IMR-90 (cell line): ENCODE measurements at regions not wholly inside any gene's neighbourhood (a gene's known extent, or its start where the extent isn't known, plus 50 kb on each side); places are given as distances from the start of the nearest gene placed in this dataset.

Experiments used
- ATAC-seq: fragments of 200-7000 bp; cut with Tn5 transposase; 2 replicates; pipeline ENCODE4 v1.9.1; 2020; ENCODE audit warnings: low read depth, mild to moderate bottlenecking, moderate library complexity
- BruUV-seq: library from RNA; stranded (reverse); fragments of 400-500 nt; replicated peaks from 2 replicates; lab custom pipeline; 2021; lab: Mats Ljungman, UMichigan
- CTCF ChIA-PET: fragments of 300-600 bp; formaldehyde crosslinking; extraction: SDS; loops from one replicate; lab custom pipeline; 2021; ENCODE audit warnings: antibody characterized with exemption; lab: Yijun Ruan, JAX
- POLR2A ChIA-PET: fragments of 300-600 bp; sonication (Branson Sonifier 250); formaldehyde crosslinking; loops from one replicate; lab custom pipeline; 2022; ENCODE audit warnings: antibody characterized with exemption; ENCODE audit not compliant: unreplicated experiment; lab: Charles Lee
- DNase-seq: peaks from one replicate; pipeline ENCODE4 v3.0.0; 2013
- H2AFZ ChIP-seq: replicated peaks from 2 replicates; pipeline ENCODE3; 2013; ENCODE audit warnings: low read length, mild to moderate bottlenecking; ENCODE audit not compliant: poor library complexity
- H2AK5ac ChIP-seq: 2 replicates; pipeline ENCODE4 v1.6.1; 2013; ENCODE audit warnings: low read depth, low read length, inconsistent platforms
- H2AK9ac ChIP-seq: replicated peaks from 2 replicates; pipeline ENCODE3; 2013; ENCODE audit warnings: mild to moderate bottlenecking, low read depth, low read length, moderate library complexity; ENCODE audit not compliant: poor library complexity
- H2BK120ac ChIP-seq: 2 replicates; pipeline ENCODE4 v1.6.1; 2013; ENCODE audit warnings: low read depth, low read length, inconsistent platforms
- H2BK15ac ChIP-seq: 3 replicates; pipeline ENCODE4 v1.6.1; 2013; ENCODE audit warnings: low read depth, low read length, inconsistent platforms
- H2BK20ac ChIP-seq: 2 replicates; pipeline ENCODE4 v1.6.1; 2013; ENCODE audit warnings: low read depth, mild to moderate bottlenecking, inconsistent platforms, low read length, moderate library complexity
- H2BK5ac ChIP-seq: 2 replicates; pipeline ENCODE4 v1.6.1; 2013; ENCODE audit warnings: mild to moderate bottlenecking, low read depth, low read length, inconsistent platforms; ENCODE audit not compliant: poor library complexity, severe bottlenecking
- H3K14ac ChIP-seq: replicated peaks from 2 replicates; pipeline ENCODE4 v1.6.1; 2013; ENCODE audit warnings: low read depth, low read length, inconsistent platforms
- H3K18ac ChIP-seq: 2 replicates; pipeline ENCODE4 v1.6.1; 2013; ENCODE audit warnings: low read depth, low read length, control low read depth
- H3K23ac ChIP-seq: 2 replicates; pipeline ENCODE4 v1.6.1; 2013; ENCODE audit warnings: low read depth, low read length, inconsistent platforms
- H3K27ac ChIP-seq: 2 replicates; pipeline ENCODE4 v1.5.1; 2013; ENCODE audit warnings: mild to moderate bottlenecking, control low read depth, low read length; ENCODE audit not compliant: insufficient read depth
- H3K27me3 ChIP-seq: 2 replicates; pipeline ENCODE4 v1.6.1; 2013; ENCODE audit warnings: low read length; ENCODE audit not compliant: control insufficient read depth, insufficient read depth
- H3K36me3 ChIP-seq: 2 replicates; pipeline ENCODE4 v1.6.1; 2013; ENCODE audit warnings: low read length, mixed read lengths; ENCODE audit not compliant: control insufficient read depth, insufficient read depth
- H3K4ac ChIP-seq: 2 replicates; pipeline ENCODE4 v1.6.1; 2013; ENCODE audit warnings: low read depth, low read length, inconsistent platforms
- H3K4me1 ChIP-seq: 2 replicates; pipeline ENCODE4 v1.6.1; 2013; ENCODE audit warnings: low read length, mixed read lengths; ENCODE audit not compliant: control insufficient read depth, insufficient read depth
- H3K4me2 ChIP-seq: 2 replicates; pipeline ENCODE4 v1.6.1; 2013; ENCODE audit warnings: low read depth, mild to moderate bottlenecking, control low read depth, low read length, moderate library complexity
- H3K4me3 ChIP-seq: 2 replicates; pipeline ENCODE4 v1.5.1; 2013; ENCODE audit warnings: low read depth, mild to moderate bottlenecking, control low read depth, low read length, moderate library complexity; ENCODE audit not compliant: insufficient read depth
- H3K56ac ChIP-seq: 2 replicates; pipeline ENCODE4 v1.6.1; 2013; ENCODE audit warnings: low read length, inconsistent platforms; ENCODE audit not compliant: insufficient read depth; ENCODE audit errors: extremely low read depth
- H3K79me1 ChIP-seq, 2 experiments: 2 replicates each; pipeline ENCODE4 v1.6.1; 2013; ENCODE audit warnings: low read length in 2 of 2, inconsistent platforms in 1 of 2, low read depth in 1 of 2
- H3K9ac ChIP-seq: 2 replicates; pipeline ENCODE4 v1.6.1; 2013; ENCODE audit warnings: low read depth, low read length, control low read depth
- H3K9me1 ChIP-seq: 2 replicates; pipeline ENCODE4 v1.6.1; 2013; ENCODE audit warnings: low read length, inconsistent platforms; ENCODE audit not compliant: insufficient read depth
- H3K9me3 ChIP-seq: 2 replicates; pipeline ENCODE4 v1.6.1; 2013; ENCODE audit warnings: low read length; ENCODE audit not compliant: control insufficient read depth, insufficient read depth
- H4K20me1 ChIP-seq: 2 replicates; pipeline ENCODE4 v1.6.1; 2013; ENCODE audit warnings: low read length, inconsistent platforms; ENCODE audit not compliant: insufficient read depth
- H4K5ac ChIP-seq: 2 replicates; pipeline ENCODE4 v1.6.1; 2013; ENCODE audit warnings: mild to moderate bottlenecking, low read depth, low read length, control low read depth
- H4K8ac ChIP-seq, 2 experiments: 2 replicates each; pipeline ENCODE4 v1.6.1; 2013; ENCODE audit warnings: low read depth in 2 of 2, low read length in 2 of 2, control low read depth in 1 of 2, inconsistent platforms in 1 of 2
- H4K91ac ChIP-seq: 2 replicates; pipeline ENCODE4 v1.6.1; 2013; ENCODE audit warnings: low read depth, low read length, inconsistent platforms; ENCODE audit not compliant: insufficient read depth
- MAZ ChIP-seq: IDR thresholded peaks from 2 replicates; pipeline ENCODE4 v1.6.1; 2012; ENCODE audit warnings: low read depth, mild to moderate bottlenecking, low read length, improper control_type of control experiment, moderate library complexity, borderline replicate concordance
- WGBS, 2 experiments: methylation state at CpG; one replicate each; pipeline versions ENCODE4 v1.1.5 to v1.1.7; 2013; ENCODE audit warnings: missing lambda C conversion rate in 2 of 2; ENCODE audit not compliant: insufficient read length in 1 of 2; ENCODE audit errors: extremely low coverage in 2 of 2; 5-methylcytosine and 5-hydroxymethylcytosine counted together
- dilution Hi-C: fragments of 300-500 bp; cut with HindIII; formaldehyde crosslinking; loops from one replicate; pipeline ENCODE4 v1.14.3; 2018; ENCODE audit warnings: low sequenced_read_pairs; ENCODE audit not compliant: unreplicated experiment
- in situ Hi-C: fragments of 300-500 bp; cut with MboI; formaldehyde crosslinking; loops from 3 replicates; pipeline ENCODE4 v1.14.3; 2019; ENCODE audit warnings: low sequenced_read_pairs, inconsistent platforms, mixed read lengths
- intact Hi-C: fragments of 100-400 bp; cut with micrococcal nuclease; formaldehyde crosslinking; loops from 2 replicates; pipeline ENCODE4 v1.10.0; 2022

GRCh38 chr6:6861351-6861894, 246.3 kb upstream of the RREB1 start:
- ATAC-seq (no peak), DNase-seq (no peak)
- Histone ChIP-seq H2BK120ac (no peak overlapping the region), H2AK5ac (no peak overlapping the region), H3K9me3 (no peaks in the 10 kb centered on the region), H3K4ac (no peak overlapping the region), H4K5ac (no peak overlapping the region), H4K91ac (no peak overlapping the region), H2AFZ (no peak overlapping the region), H4K8ac (no peak overlapping the region), H3K56ac (no peak overlapping the region), H2AK9ac (no peak overlapping the region), H3K4me3 (no peak overlapping the region), H2BK20ac (no peak overlapping the region), H3K4me2 (no peak overlapping the region), H3K18ac (no peak overlapping the region), H3K23ac (no peak overlapping the region), H3K4me1 (peaks cover 8% of the 10 kb centered on the region), H3K36me3 (no peaks in the 10 kb centered on the region), H3K9me1 (no peaks in the 10 kb centered on the region), H3K79me1 (no peaks in the 10 kb centered on the region), H3K14ac (no peak overlapping the region), H3K27ac (no peak overlapping the region), H4K20me1 (no peaks in the 10 kb centered on the region), H2BK15ac (no peak overlapping the region), H3K27me3 (no peaks in the 10 kb centered on the region), H2BK5ac (no peak overlapping the region), H3K9ac (no peak overlapping the region)
- ChIA-PET CTCF (no interaction called here), POLR2A (interaction anchor here (0.6 kb wide), 1 partner anchor 52 kb away, joined by 8 read pairs; no protein-coding TSS in a partner anchor)
- WGBS, 2 experiments = no CpG with 5 or more reads among the region's 6 CpGs
- in situ Hi-C loops (no loop called here), dilution Hi-C loops (no loop called here), intact Hi-C loops (no loop called here)
- no TSS peak for BruUV-seq
- no peak for TF ChIP-seq MAZ
